ENCODE measurements at regions not wholly inside any gene's neighbourhood (a gene's known extent, or its start where the extent isn't known, plus 50 kb on each side); places are given as distances from the start of the nearest gene placed in this dataset.

DNA sequence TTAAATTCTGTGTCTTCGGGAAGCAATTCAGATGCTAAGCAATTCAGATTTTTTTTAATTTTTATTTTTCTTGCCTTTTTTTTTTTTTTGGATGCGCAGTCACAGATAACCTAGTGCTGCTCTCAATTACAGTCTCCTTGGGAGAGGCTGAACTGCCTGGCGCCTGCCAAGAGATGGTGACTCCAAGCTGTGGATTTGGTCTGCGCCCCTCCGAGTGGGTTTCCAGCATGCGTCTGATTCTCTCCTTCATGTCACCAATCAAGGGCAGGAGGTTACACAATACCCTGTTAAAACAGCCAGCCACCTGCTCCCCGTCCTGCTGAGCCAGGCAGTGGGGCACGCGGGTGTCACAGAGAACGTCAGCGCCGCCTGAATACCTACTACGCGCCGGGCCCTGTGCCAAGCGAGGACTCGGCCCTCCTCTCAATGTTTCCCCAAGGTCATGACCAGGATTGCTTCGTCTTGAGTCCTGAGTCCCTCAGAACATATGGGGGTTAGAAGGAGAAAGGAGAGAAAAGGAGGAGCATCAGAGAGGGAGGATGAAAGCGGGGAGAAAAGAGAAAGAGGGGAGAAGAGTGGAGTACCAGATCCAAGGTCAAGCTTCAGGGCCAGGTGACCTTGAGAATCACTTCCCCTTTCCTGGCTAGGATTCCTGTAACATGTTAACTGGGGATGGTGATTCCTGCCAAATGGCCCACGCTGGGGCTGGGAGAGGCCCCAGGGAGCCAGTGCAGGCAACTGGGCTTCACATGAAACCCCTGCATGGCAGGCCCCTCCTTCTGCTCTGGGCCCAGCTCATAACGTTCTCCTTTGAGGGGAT lies 213.6 kb downstream of the URI1 start:
- no peak for DNase-seq (ENCODE audit: low read depth)
- H3K4me3 ChIP-seq (ENCODE audit: low read depth, low read length): no peak overlapping the region
- TF ChIP-seq, protein P1, sequence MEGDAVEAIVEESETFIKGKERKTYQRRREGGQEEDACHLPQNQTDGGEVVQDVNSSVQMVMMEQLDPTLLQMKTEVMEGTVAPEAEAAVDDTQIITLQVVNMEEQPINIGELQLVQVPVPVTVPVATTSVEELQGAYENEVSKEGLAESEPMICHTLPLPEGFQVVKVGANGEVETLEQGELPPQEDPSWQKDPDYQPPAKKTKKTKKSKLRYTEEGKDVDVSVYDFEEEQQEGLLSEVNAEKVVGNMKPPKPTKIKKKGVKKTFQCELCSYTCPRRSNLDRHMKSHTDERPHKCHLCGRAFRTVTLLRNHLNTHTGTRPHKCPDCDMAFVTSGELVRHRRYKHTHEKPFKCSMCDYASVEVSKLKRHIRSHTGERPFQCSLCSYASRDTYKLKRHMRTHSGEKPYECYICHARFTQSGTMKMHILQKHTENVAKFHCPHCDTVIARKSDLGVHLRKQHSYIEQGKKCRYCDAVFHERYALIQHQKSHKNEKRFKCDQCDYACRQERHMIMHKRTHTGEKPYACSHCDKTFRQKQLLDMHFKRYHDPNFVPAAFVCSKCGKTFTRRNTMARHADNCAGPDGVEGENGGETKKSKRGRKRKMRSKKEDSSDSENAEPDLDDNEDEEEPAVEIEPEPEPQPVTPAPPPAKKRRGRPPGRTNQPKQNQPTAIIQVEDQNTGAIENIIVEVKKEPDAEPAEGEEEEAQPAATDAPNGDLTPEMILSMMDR (IDR thresholded peaks at IDR 0.05; ENCODE audit: insufficient read depth, low read depth, low read length, missing control alignments): no peak

- no peak overlapping the region for H3K4me3 ChIP-seq (ENCODE audit: low read depth, low read length)
- TF ChIP-seq, protein P1 (IDR thresholded peaks at IDR 0.05; ENCODE audit: insufficient read depth, low read depth, low read length, missing control alignments): no peak
- no peak for DNase-seq (ENCODE audit: low read depth)
Measured at GRCh38 chr19:30156646-30157045, 214.6 kb downstream of the URI1 start.

GRCh38 chr19:30158067-30158892 lies 213.9 kb upstream of the ZNF536 start:
- TF ChIP-seq, protein P1 (IDR thresholded peaks at IDR 0.05; ENCODE audit: insufficient read depth, low read depth, low read length, missing control alignments): no peak
- H3K4me3 ChIP-seq (ENCODE audit: low read depth, low read length): no peak overlapping the region
- no peak for DNase-seq (ENCODE audit: low read depth)

- no peak for DNase-seq (ENCODE audit: low read depth)
- no peak overlapping the region for H3K4me3 ChIP-seq (ENCODE audit: low read depth, low read length)
- TF ChIP-seq, protein P1 (IDR thresholded peaks at IDR 0.05; ENCODE audit: insufficient read depth, low read depth, low read length, missing control alignments): no peak
Measured at GRCh38 chr19:30158893-30159245, 213.3 kb upstream of the ZNF536 start.

GRCh38 chr19:30159636-30160035 lies 212.5 kb upstream of the ZNF536 start:
- no peak for DNase-seq (ENCODE audit: low read depth)
- TF ChIP-seq, protein P1 (IDR thresholded peaks at IDR 0.05; ENCODE audit: insufficient read depth, low read depth, low read length, missing control alignments): no peak
- no peak overlapping the region for H3K4me3 ChIP-seq (ENCODE audit: low read depth, low read length)

DNA sequence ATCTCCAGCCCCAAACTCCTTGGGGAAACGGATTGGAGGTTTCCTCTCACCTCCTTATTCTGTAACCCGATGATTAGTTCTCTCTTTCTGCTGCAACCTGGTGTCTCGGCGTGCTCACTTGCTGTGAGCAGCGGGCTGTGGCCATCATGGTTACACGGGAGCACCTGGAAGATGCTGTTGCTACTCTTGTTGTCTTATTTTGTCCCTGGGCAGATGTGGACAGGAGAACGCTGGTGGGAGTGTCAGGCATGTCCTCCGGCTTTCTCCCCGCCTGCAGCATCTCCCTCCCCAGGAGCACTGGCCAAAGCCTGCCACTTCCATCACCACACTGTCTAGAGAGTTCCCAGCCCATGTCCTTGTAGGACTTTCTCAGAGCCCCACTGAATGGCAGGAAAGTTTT lies 211.8 kb upstream of the ZNF536 start:
- TF ChIP-seq, protein P1 (IDR thresholded peaks at IDR 0.05; ENCODE audit: insufficient read depth, low read depth, low read length, missing control alignments): no peak
- H3K4me3 ChIP-seq (ENCODE audit: low read depth, low read length): no peak overlapping the region

More for the DNA sequence above, 211.8 kb upstream of the ZNF536 start:
- no peak for DNase-seq (ENCODE audit: low read depth)
